NB4 (cell line): ENCODE measurements at regions not wholly inside any gene's neighbourhood (a gene's known extent, or its start where the extent isn't known, plus 50 kb on each side); places are given as distances from the start of the nearest gene placed in this dataset.

Source experiments
- DNase-seq: peaks from one replicate; pipeline ENCODE4 v3.0.0; 2010; ENCODE audit warnings: low read depth
- H3K4me3 ChIP-seq: one replicate; pipeline ENCODE4 v1.5.1; 2011; ENCODE audit warnings: mild to moderate bottlenecking, low read depth, low read length, moderate library complexity
- CTCF ChIP-seq: IDR thresholded peaks from one replicate; pipeline ENCODE4 v1.5.1; 2012; ENCODE audit warnings: low read depth, low read length
- MAX ChIP-seq: IDR thresholded peaks from 2 replicates; pipeline ENCODE4 v1.6.1; 2011; ENCODE audit warnings: low read depth, low read length
- MYC ChIP-seq: IDR thresholded peaks from 2 replicates; pipeline ENCODE4 v1.6.1; 2011; ENCODE audit warnings: low read depth, low read length
- POLR2A ChIP-seq: IDR thresholded peaks from 2 replicates; pipeline ENCODE4 v1.6.1; 2011; ENCODE audit warnings: mild to moderate bottlenecking; ENCODE audit not compliant: insufficient read length; ENCODE audit errors: extremely low read depth

GRCh38 chr9:38318759-38319495 is 73.6 kb upstream of the ALDH1B1 start:
- no peak for DNase-seq
- no peak overlapping the region for H3K4me3 ChIP-seq
- no peak for TF ChIP-seq MYC
- no peak for TF ChIP-seq POLR2A
- TF ChIP-seq MAX: no peak
- TF ChIP-seq CTCF: no peak

- H3K4me3 ChIP-seq: no peak overlapping the region
- DNase-seq: no peak
- TF ChIP-seq MAX (no peak), MYC (no peak), CTCF (no peak)
Measured at GRCh38 chr9:38316166-38316780, 76.2 kb upstream of the ALDH1B1 start.

- no peak overlapping the region for H3K4me3 ChIP-seq
- no peak for DNase-seq
- TF ChIP-seq POLR2A (no peak), MYC (no peak), MAX (no peak), CTCF (no peak)
Measured at GRCh38 chr9:38315085-38315595, 77.4 kb upstream of the ALDH1B1 start.

- DNase-seq: no peak
- no peak overlapping the region for H3K4me3 ChIP-seq
- TF ChIP-seq MAX: no peak
- TF ChIP-seq MYC: no peak
- no peak for TF ChIP-seq POLR2A
- no peak for TF ChIP-seq CTCF
Measured at GRCh38 chr9:38313421-38313820, 79.1 kb upstream of the ALDH1B1 start.

- TF ChIP-seq MAX: no peak
- TF ChIP-seq MYC: no peak
- TF ChIP-seq CTCF: no peak
- DNase-seq: no peak
- H3K4me3 ChIP-seq: no peak overlapping the region
Measured at GRCh38 chr9:38312406-38312805, 80.1 kb upstream of the ALDH1B1 start.
